K562 (cell line): ENCODE measurements at regions not wholly inside any gene's neighbourhood (a gene's known extent, or its start where the extent isn't known, plus 50 kb on each side); places are given as distances from the start of the nearest gene placed in this dataset.
"Not testable (repeated sequence)": the region's sequence is repeated elsewhere in the genome, so short reads cannot be mapped to it uniquely, and the experiment has no call there.

Experiments used
- ATAC-seq: fragments of 200-7000 bp; cut with Tn5 transposase; 3 replicates; pipeline ENCODE4 v1.9.1; 2020; ENCODE audit warnings: moderate library complexity
- BruUV-seq: library from RNA; stranded (reverse); fragments of 400-500 nt; replicated peaks from 2 replicates; lab custom pipeline; 2021; lab: Mats Ljungman, UMichigan
- CTCF ChIA-PET: fragments of 300-600 bp; formaldehyde crosslinking; extraction: SDS; loops from one replicate; lab custom pipeline; 2021; ENCODE audit warnings: low intra/inter-chr PET ratio; lab: Yijun Ruan, JAX
- POLR2A ChIA-PET: fragments of 300-600, 350-650 bp; sonication (Branson Sonifier 250); formaldehyde crosslinking; extraction: SDS; loops from one replicate; lab custom pipeline; 2021; ENCODE audit warnings: antibody characterized with exemption, inconsistent platforms; lab: Yijun Ruan, JAX
- DNase-seq, 4 experiments: peaks; one replicate each; pipeline versions ENCODE4 v3.0.0 to v3.0.0-alpha.2; 2011 to 2018; ENCODE audit warnings: low spot score in 3 of 4, mixed read lengths in 3 of 4; ENCODE audit errors: extremely low read depth in 1 of 4
- FAIRE-seq: peaks from 2 replicates; lab custom pipeline; 2011; peaks lifted over from hg19 to GRCh38; lab: Jason Lieb, UNC
- H2AFZ ChIP-seq: 2 replicates; pipeline ENCODE4 v1.6.0; 2011; ENCODE audit warnings: low read depth, low read length, control low read depth, inconsistent platforms
- H3K27ac ChIP-seq: fragments of 200-600 bp; 3 replicates; pipeline ENCODE4 v1.8.0; 2011; ENCODE audit warnings: low read depth, mild to moderate bottlenecking, control low read depth, inconsistent platforms, low read length, moderate library complexity, mixed read lengths; ENCODE audit errors: extremely low read depth
- H3K27me3 ChIP-seq, 2 experiments: fragments of 300-600 bp in 1 of 2; 2 replicates in 1 of 2; 3 replicates in 1 of 2; pipeline versions ENCODE4 v1.6.0 to v1.8.0; 2011; ENCODE audit warnings: inconsistent platforms in 2 of 2, low read length in 2 of 2, mild to moderate bottlenecking in 1 of 2, mixed read lengths in 1 of 2, moderate library complexity in 1 of 2; ENCODE audit not compliant: control insufficient read depth in 2 of 2, insufficient read depth in 2 of 2
- H3K36me3 ChIP-seq: fragments of 300-600 bp; 3 replicates; pipeline ENCODE4 v1.8.0; 2011; ENCODE audit warnings: mild to moderate bottlenecking, low read length, inconsistent platforms; ENCODE audit not compliant: control insufficient read depth, insufficient read depth
- H3K4me1 ChIP-seq, 2 experiments: fragments of 200-600 bp in 1 of 2; replicated peaks in 1 of 2; 2 replicates in 1 of 2; 3 replicates in 1 of 2; pipeline versions ENCODE4 v1.5.1 to v1.8.0; 2011; ENCODE audit warnings: inconsistent platforms in 2 of 2, low read length in 2 of 2, mild to moderate bottlenecking in 1 of 2, mixed read lengths in 1 of 2, moderate library complexity in 1 of 2; ENCODE audit not compliant: control insufficient read depth in 2 of 2, insufficient read depth in 2 of 2
- H3K4me2 ChIP-seq: 2 replicates; pipeline ENCODE4 v1.6.1; 2011; ENCODE audit warnings: low read length, control low read depth, inconsistent platforms, mixed read lengths; ENCODE audit not compliant: insufficient read depth
- H3K4me3 ChIP-seq: fragments of 200-600 bp; sonication (generic), shearing (Covaris generic); 2 replicates; pipeline ENCODE4 v1.5.1; 2016; ENCODE audit warnings: control low read depth, inconsistent platforms
- H3K79me2 ChIP-seq: fragments of 200-600 bp; 3 replicates; pipeline ENCODE4 v1.8.0; 2011; ENCODE audit warnings: low read length, inconsistent platforms; ENCODE audit not compliant: control insufficient read depth, insufficient read depth
- H3K9ac ChIP-seq, 2 experiments: 2 replicates each; pipeline versions ENCODE4 v1.6.0 to v1.6.1; 2011; ENCODE audit warnings: low read depth in 2 of 2, low read length in 2 of 2, control low read depth in 1 of 2, inconsistent platforms in 1 of 2, mild to moderate bottlenecking in 1 of 2, mixed read lengths in 1 of 2; ENCODE audit not compliant: insufficient read depth in 1 of 2
- H3K9me1 ChIP-seq: one replicate; pipeline ENCODE4 v1.6.0; 2011; ENCODE audit warnings: inconsistent platforms, mild to moderate bottlenecking, low read length, moderate library complexity; ENCODE audit not compliant: control insufficient read depth, insufficient read depth
- H3K9me3 ChIP-seq: replicated peaks from 2 replicates; pipeline ENCODE4 v1.5.1; 2011; ENCODE audit warnings: low read depth, low read length, inconsistent platforms; ENCODE audit not compliant: control insufficient read depth, insufficient read depth
- H4K20me1 ChIP-seq: replicated peaks from 2 replicates; pipeline ENCODE4 v1.6.1; 2011; ENCODE audit warnings: low read length, inconsistent platforms, mixed read lengths; ENCODE audit not compliant: control insufficient read depth, insufficient read depth
- BRD4 ChIP-seq: fragments of 200-600 bp; sonication (generic); IDR thresholded peaks from 2 replicates; pipeline ENCODE4 v1.6.1; 2017; ENCODE audit warnings: inconsistent platforms
- EP300 ChIP-seq: IDR thresholded peaks from 2 replicates; pipeline ENCODE4 v1.6.1; 2012; ENCODE audit warnings: low read length, improper control_type of control experiment
- MEF2D ChIP-seq: conservative IDR thresholded peaks from 2 replicates; pipeline ENCODE4 v1.6.1; 2016; ENCODE audit warnings: low read depth, missing genetic modification characterization, missing compliant biosample characterization
- RBM25 ChIP-seq: fragments of 200-400 bp; formaldehyde crosslinking; IDR thresholded peaks from 2 replicates; pipeline ENCODE4 v1.6.1; 2018; ENCODE audit warnings: low read length, low read depth, moderate library complexity; ENCODE audit not compliant: severe bottlenecking
- ZNF12 ChIP-seq: sonication (generic); formaldehyde crosslinking; IDR thresholded peaks from 2 replicates; pipeline ENCODE4 v1.4.0; 2020; ENCODE audit warnings: mild to moderate bottlenecking, missing genetic modification reagents
- ZNF431 ChIP-seq: sonication (generic); formaldehyde crosslinking; IDR thresholded peaks from 2 replicates; pipeline ENCODE4 v1.8.0; 2022; ENCODE audit warnings: mild to moderate bottlenecking, missing genetic modification reagents
- ZNF785 ChIP-seq: fragments of 250-450 bp; sonication (Bioruptor Pico); IDR thresholded peaks from 2 replicates; pipeline ENCODE4 v1.4.0; 2020; ENCODE audit warnings: mild to moderate bottlenecking
- WGBS: fragments of 100-300 bp; shearing (Covaris generic); methylation state at CpG from one replicate; pipeline ENCODE4 v1.1.6; 2016; ENCODE audit warnings: low coverage, mixed read lengths; ENCODE audit not compliant: insufficient coverage; ENCODE audit errors: missing lambda C conversion rate; 5-methylcytosine and 5-hydroxymethylcytosine counted together
- in situ Hi-C: fragments of 300-500 bp; cut with MboI; formaldehyde crosslinking; loops from 4 replicates; pipeline ENCODE4 v1.15.0; 2018; ENCODE audit warnings: inconsistent platforms, mixed read lengths
- intact Hi-C: fragments of 100-400 bp; cut with micrococcal nuclease; formaldehyde crosslinking; loops from 2 replicates; pipeline ENCODE4 v1.14.2; 2022
- TF ChIP-seq, protein P1 (sequence below), 2 experiments: fragments of 450-650 bp in 1 of 2; IDR thresholded peaks; 2 replicates each; pipeline ENCODE4 v1.6.1; 2011 to 2017; ENCODE audit warnings: low read depth in 2 of 2, antibody characterized with exemption in 1 of 2, borderline replicate concordance in 1 of 2, low read length in 1 of 2, mild to moderate bottlenecking in 1 of 2, mixed read lengths in 1 of 2; ENCODE audit not compliant: control insufficient read depth in 1 of 2
- TF ChIP-seq, protein P2 (sequence below): sonication (generic); formaldehyde crosslinking; IDR thresholded peaks from 2 replicates; pipeline ENCODE4 v1.8.0; 2023; ENCODE audit warnings: mild to moderate bottlenecking, missing genetic modification reagents

DNA sequence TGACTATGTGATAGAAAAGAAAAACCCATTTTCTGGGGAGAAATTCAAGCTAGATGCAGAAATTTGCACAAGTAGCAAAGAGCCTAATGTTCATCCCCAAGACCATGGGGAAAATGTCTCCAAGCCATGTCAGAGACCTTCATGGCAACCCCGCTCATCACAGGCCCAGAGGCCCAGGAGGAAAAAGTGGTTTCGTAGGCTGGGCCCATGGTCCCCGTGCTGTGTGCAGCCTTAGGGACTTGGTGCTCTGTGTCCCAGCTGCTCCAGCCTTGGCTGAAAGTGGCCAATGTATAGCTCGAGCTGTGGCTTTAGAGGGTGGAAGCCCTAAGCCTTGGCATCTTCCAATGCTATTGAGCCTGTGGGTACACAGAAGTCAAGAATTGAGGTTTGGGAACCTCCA, 711.2 kb upstream of the ZNF608 start:
- intact Hi-C loops (no loop called here), in situ Hi-C loops (no loop called here)
- CTCF ChIA-PET, result no interaction called here
- Histone ChIP-seq H3K9me3 (no peaks in the 10 kb centered on the region; the same call in 1 of the 2 replicates), H3K4me1 (no peaks in the 10 kb centered on the region), H3K79me2 (no peaks in the 10 kb centered on the region), H3K9ac (no peak overlapping the region), H3K4me2 (no peak overlapping the region), H4K20me1 (no peaks in the 10 kb centered on the region), H3K27me3 (no peaks in the 10 kb centered on the region), H3K36me3 (no peaks in the 10 kb centered on the region), H3K4me3 (no peak overlapping the region), H2AFZ (no peak overlapping the region), H3K27ac (no peak overlapping the region), H3K9me1 (no peaks in the 10 kb centered on the region)
- POLR2A ChIA-PET, result no interaction called here
- WGBS, result 0% methylated on average over 4 of the region's 4 CpGs
- no TSS peak for BruUV-seq
- DNase-seq, result no peak
- ATAC-seq, result no peak
- no peak for FAIRE-seq
- TF ChIP-seq ZNF431 (CRISPR knock-in tag) (no peak), RBM25 (no peak), BRD4 (no peak), EP300 (no peak), MEF2D (tag) (no peak), ZNF12 (CRISPR knock-in tag) (no peak), ZNF785 (no peak)
- TF ChIP-seq, protein P1, sequence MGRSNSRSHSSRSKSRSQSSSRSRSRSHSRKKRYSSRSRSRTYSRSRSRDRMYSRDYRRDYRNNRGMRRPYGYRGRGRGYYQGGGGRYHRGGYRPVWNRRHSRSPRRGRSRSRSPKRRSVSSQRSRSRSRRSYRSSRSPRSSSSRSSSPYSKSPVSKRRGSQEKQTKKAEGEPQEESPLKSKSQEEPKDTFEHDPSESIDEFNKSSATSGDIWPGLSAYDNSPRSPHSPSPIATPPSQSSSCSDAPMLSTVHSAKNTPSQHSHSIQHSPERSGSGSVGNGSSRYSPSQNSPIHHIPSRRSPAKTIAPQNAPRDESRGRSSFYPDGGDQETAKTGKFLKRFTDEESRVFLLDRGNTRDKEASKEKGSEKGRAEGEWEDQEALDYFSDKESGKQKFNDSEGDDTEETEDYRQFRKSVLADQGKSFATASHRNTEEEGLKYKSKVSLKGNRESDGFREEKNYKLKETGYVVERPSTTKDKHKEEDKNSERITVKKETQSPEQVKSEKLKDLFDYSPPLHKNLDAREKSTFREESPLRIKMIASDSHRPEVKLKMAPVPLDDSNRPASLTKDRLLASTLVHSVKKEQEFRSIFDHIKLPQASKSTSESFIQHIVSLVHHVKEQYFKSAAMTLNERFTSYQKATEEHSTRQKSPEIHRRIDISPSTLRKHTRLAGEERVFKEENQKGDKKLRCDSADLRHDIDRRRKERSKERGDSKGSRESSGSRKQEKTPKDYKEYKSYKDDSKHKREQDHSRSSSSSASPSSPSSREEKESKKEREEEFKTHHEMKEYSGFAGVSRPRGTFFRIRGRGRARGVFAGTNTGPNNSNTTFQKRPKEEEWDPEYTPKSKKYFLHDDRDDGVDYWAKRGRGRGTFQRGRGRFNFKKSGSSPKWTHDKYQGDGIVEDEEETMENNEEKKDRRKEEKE (IDR thresholded peaks at IDR 0.05; ENCODE audit: borderline replicate concordance in 1 of 2, control insufficient read depth in 1 of 2, low read depth in 2 of 2, low read length in 1 of 2), result no peak
- TF ChIP-seq, protein P2, sequence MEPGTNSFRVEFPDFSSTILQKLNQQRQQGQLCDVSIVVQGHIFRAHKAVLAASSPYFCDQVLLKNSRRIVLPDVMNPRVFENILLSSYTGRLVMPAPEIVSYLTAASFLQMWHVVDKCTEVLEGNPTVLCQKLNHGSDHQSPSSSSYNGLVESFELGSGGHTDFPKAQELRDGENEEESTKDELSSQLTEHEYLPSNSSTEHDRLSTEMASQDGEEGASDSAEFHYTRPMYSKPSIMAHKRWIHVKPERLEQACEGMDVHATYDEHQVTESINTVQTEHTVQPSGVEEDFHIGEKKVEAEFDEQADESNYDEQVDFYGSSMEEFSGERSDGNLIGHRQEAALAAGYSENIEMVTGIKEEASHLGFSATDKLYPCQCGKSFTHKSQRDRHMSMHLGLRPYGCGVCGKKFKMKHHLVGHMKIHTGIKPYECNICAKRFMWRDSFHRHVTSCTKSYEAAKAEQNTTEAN (CRISPR knock-in tag), result no peak

DNA sequence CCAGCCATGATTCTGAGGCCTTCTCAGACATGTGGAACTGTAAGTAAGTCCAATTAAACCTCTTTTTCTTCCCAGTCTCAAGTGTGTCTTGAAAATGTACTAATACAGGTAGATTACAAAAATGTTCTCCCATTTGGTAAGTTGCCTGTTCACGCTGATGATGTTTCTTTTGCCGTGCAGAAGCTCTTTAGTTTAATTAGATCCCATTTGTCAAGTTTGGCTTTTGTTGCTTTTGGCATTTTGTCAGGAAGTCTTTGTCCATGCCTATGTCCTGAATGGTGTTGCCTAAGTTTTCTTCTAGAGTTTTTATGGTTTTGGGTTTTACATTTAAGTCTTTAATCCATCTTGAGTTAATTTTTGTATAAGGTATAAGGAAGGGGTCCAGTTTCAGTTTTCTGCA, 712.5 kb upstream of the ZNF608 start:
- H3K36me3 ChIP-seq, H2AFZ ChIP-seq, H3K9me3 ChIP-seq, BruUV-seq, in situ Hi-C loops, intact Hi-C loops, ATAC-seq, H3K79me2 ChIP-seq, H3K9me1 ChIP-seq, H3K27me3 ChIP-seq, H3K4me1 ChIP-seq, H3K27ac ChIP-seq, FAIRE-seq, H3K4me3 ChIP-seq, H3K4me2 ChIP-seq, POLR2A ChIA-PET, DNase-seq, CTCF ChIA-PET, H4K20me1 ChIP-seq, H3K9ac ChIP-seq: not testable (repeated sequence)
- WGBS, result 0% methylated on average over 2 of the region's 2 CpGs
